ENCODE measurements at regions not wholly inside any gene's neighbourhood (a gene's known extent, or its start where the extent isn't known, plus 50 kb on each side); places are given as distances from the start of the nearest gene placed in this dataset.

- DNase-seq: no peak
Measured at GRCh38 chr2:180443888-180444287, 436.8 kb upstream of the CWC22 start.

GRCh38 chr2:180442860-180443644 is 436.0 kb upstream of the CWC22 start:
- DNase-seq: no peak

- no peak for DNase-seq
Measured at GRCh38 chr2:180419212-180419611, 412.1 kb upstream of the CWC22 start.

- DNase-seq: peak; percentile 22
Measured at GRCh38 chr2:180416627-180417026, 409.5 kb upstream of the CWC22 start.

- DNase-seq: no peak
Measured at GRCh38 chr2:180413336-180413735, 406.2 kb upstream of the CWC22 start.

GRCh38 chr2:180412219-180412618 is 405.1 kb upstream of the CWC22 start:
- DNase-seq: no peak

- DNase-seq: no peak
Measured at GRCh38 chr2:180411661-180412060, 404.6 kb upstream of the CWC22 start.

- no peak for DNase-seq
Measured at GRCh38 chr2:180406687-180407086, 399.6 kb upstream of the CWC22 start.

GRCh38 chr2:180405520-180405919 is 398.4 kb upstream of the CWC22 start:
- DNase-seq: no peak

GRCh38 chr2:180394305-180394704 is 387.2 kb upstream of the CWC22 start:
- DNase-seq: no peak

GRCh38 chr2:180385601-180386201 is 378.6 kb upstream of the CWC22 start:
- DNase-seq: no peak

- DNase-seq: no peak
Measured at GRCh38 chr2:180376066-180376465, 369.0 kb upstream of the CWC22 start.

- no peak for DNase-seq
Measured at GRCh38 chr2:180374502-180375281, 367.6 kb upstream of the CWC22 start.

- no peak for DNase-seq
Measured at GRCh38 chr2:180370511-180371205, 363.6 kb upstream of the CWC22 start.

- DNase-seq: no peak
Measured at GRCh38 chr2:180368881-180369280, 361.8 kb upstream of the CWC22 start.

GRCh38 chr2:180367815-180368214 is 360.7 kb upstream of the CWC22 start:
- no peak for DNase-seq

- no peak for DNase-seq
Measured at GRCh38 chr2:180366481-180366880, 359.4 kb upstream of the CWC22 start.

- no peak for DNase-seq
Measured at GRCh38 chr2:180364719-180365118, 357.6 kb upstream of the CWC22 start.

- no peak for DNase-seq
Measured at GRCh38 chr2:180360283-180360618, 353.2 kb upstream of the CWC22 start.

- DNase-seq: no peak
Measured at GRCh38 chr2:180359522-180360282, 352.6 kb upstream of the CWC22 start.

- no peak for DNase-seq
Measured at GRCh38 chr2:180358458-180358857, 351.4 kb upstream of the CWC22 start.

GRCh38 chr2:180356676-180357075 is 349.6 kb upstream of the CWC22 start:
- DNase-seq: no peak

GRCh38 chr2:180352620-180353019 is 345.5 kb upstream of the CWC22 start:
- no peak for DNase-seq

Data from NCI-H1436 treated with DMSO at 0.1 percent for 48 hours (cell line).